ENCODE measurements at regions not wholly inside any gene's neighbourhood (a gene's known extent, or its start where the extent isn't known, plus 50 kb on each side); places are given as distances from the start of the nearest gene placed in this dataset.

DNA sequence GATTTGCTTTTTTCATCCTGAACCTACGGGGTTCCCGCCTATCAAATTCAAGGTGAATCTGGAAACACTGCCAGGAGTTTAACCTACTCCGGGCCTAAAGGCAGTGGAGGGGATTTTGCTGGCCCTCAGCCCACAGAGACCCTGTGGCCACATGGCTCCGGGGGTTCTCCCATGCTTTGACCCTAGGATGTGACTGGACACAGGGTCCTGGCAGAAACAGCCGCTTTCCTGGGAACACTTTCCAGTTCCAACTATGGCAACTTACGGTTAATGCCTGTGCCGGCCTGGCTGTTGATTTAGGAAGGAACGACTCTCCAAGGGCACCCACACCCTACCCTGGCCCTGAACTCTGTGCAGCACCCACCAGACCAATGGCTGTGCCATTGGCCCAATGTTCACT is 141.7 kb upstream of the RPS6KA2 start:
- TF ChIP-seq, protein P1, sequence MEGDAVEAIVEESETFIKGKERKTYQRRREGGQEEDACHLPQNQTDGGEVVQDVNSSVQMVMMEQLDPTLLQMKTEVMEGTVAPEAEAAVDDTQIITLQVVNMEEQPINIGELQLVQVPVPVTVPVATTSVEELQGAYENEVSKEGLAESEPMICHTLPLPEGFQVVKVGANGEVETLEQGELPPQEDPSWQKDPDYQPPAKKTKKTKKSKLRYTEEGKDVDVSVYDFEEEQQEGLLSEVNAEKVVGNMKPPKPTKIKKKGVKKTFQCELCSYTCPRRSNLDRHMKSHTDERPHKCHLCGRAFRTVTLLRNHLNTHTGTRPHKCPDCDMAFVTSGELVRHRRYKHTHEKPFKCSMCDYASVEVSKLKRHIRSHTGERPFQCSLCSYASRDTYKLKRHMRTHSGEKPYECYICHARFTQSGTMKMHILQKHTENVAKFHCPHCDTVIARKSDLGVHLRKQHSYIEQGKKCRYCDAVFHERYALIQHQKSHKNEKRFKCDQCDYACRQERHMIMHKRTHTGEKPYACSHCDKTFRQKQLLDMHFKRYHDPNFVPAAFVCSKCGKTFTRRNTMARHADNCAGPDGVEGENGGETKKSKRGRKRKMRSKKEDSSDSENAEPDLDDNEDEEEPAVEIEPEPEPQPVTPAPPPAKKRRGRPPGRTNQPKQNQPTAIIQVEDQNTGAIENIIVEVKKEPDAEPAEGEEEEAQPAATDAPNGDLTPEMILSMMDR (IDR thresholded peaks at IDR 0.05) = no peak
- TF ChIP-seq, protein P2, sequence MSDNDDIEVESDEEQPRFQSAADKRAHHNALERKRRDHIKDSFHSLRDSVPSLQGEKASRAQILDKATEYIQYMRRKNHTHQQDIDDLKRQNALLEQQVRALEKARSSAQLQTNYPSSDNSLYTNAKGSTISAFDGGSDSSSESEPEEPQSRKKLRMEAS (IDR thresholded peaks at IDR 0.05) = no peak
- TF ChIP-seq POLR2A (IDR thresholded peaks at IDR 0.05; ENCODE audit: low read length) = no peak
- no peak for TF ChIP-seq KDM5A (IDR thresholded peaks at IDR 0.05)
- TF ChIP-seq ESRRA (IDR thresholded peaks at IDR 0.05; ENCODE audit: borderline replicate concordance, low read length) = no peak
- TF ChIP-seq JUN (IDR thresholded peaks at IDR 0.05) = no peak
- no peak for TF ChIP-seq NPAS2 (CRISPR knock-in tag; IDR thresholded peaks at IDR 0.05; ENCODE audit: borderline replicate concordance)

Measured in A549 (cell line).